SK-MEL-5 (cell line): ENCODE measurements at regions not wholly inside any gene's neighbourhood (a gene's known extent, or its start where the extent isn't known, plus 50 kb on each side); places are given as distances from the start of the nearest gene placed in this dataset.

Source experiments
- DNase-seq: peaks from one replicate; pipeline ENCODE4 v3.0.0-alpha.2; 2016; ENCODE audit warnings: low read depth, low spot score
- in situ Hi-C: cut with HindIII; loops from 2 replicates; pipeline ENCODE4 v1.10.0; 2016; ENCODE audit warnings: low sequenced_read_pairs, high pct_unique_total_duplicates, low pct_unique_long_range_greater_than_20kb

GRCh38 chr14:83470959-83471695, 1937.5 kb upstream of the SEL1L start:
- in situ Hi-C loops = no loop called here
- no peak for DNase-seq

- DNase-seq = no peak
- in situ Hi-C loops = no loop called here
Measured at GRCh38 chr14:83473416-83474235, 1940.0 kb upstream of the SEL1L start.

GRCh38 chr14:83478741-83479140, 1945.1 kb upstream of the SEL1L start:
- DNase-seq = peak; percentile 21

GRCh38 chr14:83483063-83483462, 1949.4 kb upstream of the SEL1L start:
- in situ Hi-C loops = no loop called here
- DNase-seq = no peak

More at GRCh38 chr14:83478741-83479140, 1945.1 kb upstream of the SEL1L start:
- in situ Hi-C loops = no loop called here

GRCh38 chr14:83485591-83485990, 1951.9 kb upstream of the SEL1L start:
- in situ Hi-C loops = no loop called here
- no peak for DNase-seq

- in situ Hi-C loops = no loop called here
- DNase-seq = no peak
Measured at GRCh38 chr14:83491091-83491490, 1957.4 kb upstream of the SEL1L start.

GRCh38 chr14:83520837-83521236, 1987.2 kb upstream of the SEL1L start:
- DNase-seq = no peak
- in situ Hi-C loops = no loop called here

- in situ Hi-C loops = no loop called here
- no peak for DNase-seq
Measured at GRCh38 chr14:83529531-83529930, 1995.9 kb upstream of the SEL1L start.

- in situ Hi-C loops = no loop called here
Measured at GRCh38 chr14:83533734-83534133, 1996.2 kb upstream of the FLRT2 start.

GRCh38 chr14:83534995-83535394, 1994.9 kb upstream of the FLRT2 start:
- in situ Hi-C loops = no loop called here
- no peak for DNase-seq

More at GRCh38 chr14:83533734-83534133, 1996.2 kb upstream of the FLRT2 start:
- DNase-seq = no peak

- DNase-seq = no peak
- in situ Hi-C loops = no loop called here
Measured at GRCh38 chr14:83535444-83535843, 1994.5 kb upstream of the FLRT2 start.

- in situ Hi-C loops = no loop called here
- no peak for DNase-seq
Measured at GRCh38 chr14:83541147-83541546, 1988.8 kb upstream of the FLRT2 start.

GRCh38 chr14:83548061-83548839, 1981.7 kb upstream of the FLRT2 start:
- in situ Hi-C loops = no loop called here
- peak; percentile 1 for DNase-seq

- no peak for DNase-seq
- in situ Hi-C loops = no loop called here
Measured at GRCh38 chr14:83556065-83556464, 1973.9 kb upstream of the FLRT2 start.

- no peak for DNase-seq
- in situ Hi-C loops = no loop called here
Measured at GRCh38 chr14:83556746-83557453, 1973.0 kb upstream of the FLRT2 start.

GRCh38 chr14:83558946-83559345, 1971.0 kb upstream of the FLRT2 start:
- DNase-seq = no peak
- in situ Hi-C loops = no loop called here

- no peak for DNase-seq
- in situ Hi-C loops = no loop called here
Measured at GRCh38 chr14:83559721-83560120, 1970.2 kb upstream of the FLRT2 start.

GRCh38 chr14:83561261-83561660, 1968.7 kb upstream of the FLRT2 start:
- in situ Hi-C loops = no loop called here
- DNase-seq = no peak
